ENCODE measurements at regions not wholly inside any gene's neighbourhood (a gene's known extent, or its start where the extent isn't known, plus 50 kb on each side); places are given as distances from the start of the nearest gene placed in this dataset.

DNA sequence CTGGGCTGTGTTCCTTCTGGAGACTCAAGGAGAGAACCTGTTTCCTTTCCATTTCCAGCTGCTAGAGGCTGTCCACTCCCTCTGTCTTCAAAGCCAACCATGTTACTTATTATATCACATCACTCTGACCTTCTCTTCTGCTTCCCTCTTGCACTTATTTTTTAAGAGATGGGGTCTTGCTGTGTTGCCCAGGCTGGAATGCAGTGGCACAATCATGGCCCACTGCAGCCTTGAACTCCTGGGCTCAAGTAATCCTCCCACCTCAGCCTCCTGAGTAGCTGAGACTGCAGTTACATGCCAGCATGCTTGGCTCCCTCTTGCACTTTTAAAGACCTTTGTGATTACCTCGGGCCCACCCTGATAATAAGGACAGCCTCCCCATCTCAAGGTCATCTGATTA, 160.0 kb upstream of the DTNBP1 start:
- TF ChIP-seq, protein P1, sequence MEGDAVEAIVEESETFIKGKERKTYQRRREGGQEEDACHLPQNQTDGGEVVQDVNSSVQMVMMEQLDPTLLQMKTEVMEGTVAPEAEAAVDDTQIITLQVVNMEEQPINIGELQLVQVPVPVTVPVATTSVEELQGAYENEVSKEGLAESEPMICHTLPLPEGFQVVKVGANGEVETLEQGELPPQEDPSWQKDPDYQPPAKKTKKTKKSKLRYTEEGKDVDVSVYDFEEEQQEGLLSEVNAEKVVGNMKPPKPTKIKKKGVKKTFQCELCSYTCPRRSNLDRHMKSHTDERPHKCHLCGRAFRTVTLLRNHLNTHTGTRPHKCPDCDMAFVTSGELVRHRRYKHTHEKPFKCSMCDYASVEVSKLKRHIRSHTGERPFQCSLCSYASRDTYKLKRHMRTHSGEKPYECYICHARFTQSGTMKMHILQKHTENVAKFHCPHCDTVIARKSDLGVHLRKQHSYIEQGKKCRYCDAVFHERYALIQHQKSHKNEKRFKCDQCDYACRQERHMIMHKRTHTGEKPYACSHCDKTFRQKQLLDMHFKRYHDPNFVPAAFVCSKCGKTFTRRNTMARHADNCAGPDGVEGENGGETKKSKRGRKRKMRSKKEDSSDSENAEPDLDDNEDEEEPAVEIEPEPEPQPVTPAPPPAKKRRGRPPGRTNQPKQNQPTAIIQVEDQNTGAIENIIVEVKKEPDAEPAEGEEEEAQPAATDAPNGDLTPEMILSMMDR (IDR thresholded peaks at IDR 0.05) = no peak
- no peak for TF ChIP-seq POLR2A (IDR thresholded peaks at IDR 0.05)
- TF ChIP-seq POLR2AphosphoS5 (IDR thresholded peaks at IDR 0.05) = no peak
- no peak for TF ChIP-seq EP300 (IDR thresholded peaks at IDR 0.05)

Measured in stomach (tissue), 4 donors.